GM21360 (cell line): ENCODE measurements at regions not wholly inside any gene's neighbourhood (a gene's known extent, or its start where the extent isn't known, plus 50 kb on each side); places are given as distances from the start of the nearest gene placed in this dataset.
"Not testable (repeated sequence)": the region's sequence is repeated elsewhere in the genome, so short reads cannot be mapped to it uniquely, and the experiment has no call there.

Experiments used
- ATAC-seq: cut with Tn5 transposase; IDR thresholded peaks from one replicate; pipeline ENCODE4 v1.9.1; 2021; ENCODE audit warnings: mild to moderate bottlenecking, moderate library complexity; ENCODE audit not compliant: unreplicated experiment

GRCh38 chr4:4030509-4030908 is 196.2 kb downstream of the OTOP1 start:
- ATAC-seq = not testable (repeated sequence)

GRCh38 chr4:4031446-4032135 is 195.1 kb downstream of the OTOP1 start:
- ATAC-seq = not testable (repeated sequence)

DNA sequence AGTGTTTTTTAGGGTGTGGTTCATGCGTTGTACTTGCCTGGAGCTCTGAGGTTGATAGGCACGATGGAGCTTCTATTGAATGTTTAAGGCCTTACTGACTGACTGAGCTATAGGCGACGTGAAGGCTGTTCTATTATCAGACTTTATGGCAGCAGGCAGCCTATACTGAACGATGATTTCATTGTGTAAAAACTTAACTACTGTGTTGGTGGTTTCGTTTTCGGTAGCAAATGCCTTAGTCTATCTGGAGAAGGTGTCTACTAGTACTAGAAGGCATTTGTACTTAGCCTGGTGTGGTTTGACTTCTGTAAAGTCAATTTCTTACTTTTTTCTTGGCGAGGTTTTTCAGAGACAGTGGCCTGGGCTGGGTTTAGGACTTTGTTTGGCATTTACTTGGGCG is 194.4 kb downstream of the OTOP1 start:
- not testable (repeated sequence) for ATAC-seq

DNA sequence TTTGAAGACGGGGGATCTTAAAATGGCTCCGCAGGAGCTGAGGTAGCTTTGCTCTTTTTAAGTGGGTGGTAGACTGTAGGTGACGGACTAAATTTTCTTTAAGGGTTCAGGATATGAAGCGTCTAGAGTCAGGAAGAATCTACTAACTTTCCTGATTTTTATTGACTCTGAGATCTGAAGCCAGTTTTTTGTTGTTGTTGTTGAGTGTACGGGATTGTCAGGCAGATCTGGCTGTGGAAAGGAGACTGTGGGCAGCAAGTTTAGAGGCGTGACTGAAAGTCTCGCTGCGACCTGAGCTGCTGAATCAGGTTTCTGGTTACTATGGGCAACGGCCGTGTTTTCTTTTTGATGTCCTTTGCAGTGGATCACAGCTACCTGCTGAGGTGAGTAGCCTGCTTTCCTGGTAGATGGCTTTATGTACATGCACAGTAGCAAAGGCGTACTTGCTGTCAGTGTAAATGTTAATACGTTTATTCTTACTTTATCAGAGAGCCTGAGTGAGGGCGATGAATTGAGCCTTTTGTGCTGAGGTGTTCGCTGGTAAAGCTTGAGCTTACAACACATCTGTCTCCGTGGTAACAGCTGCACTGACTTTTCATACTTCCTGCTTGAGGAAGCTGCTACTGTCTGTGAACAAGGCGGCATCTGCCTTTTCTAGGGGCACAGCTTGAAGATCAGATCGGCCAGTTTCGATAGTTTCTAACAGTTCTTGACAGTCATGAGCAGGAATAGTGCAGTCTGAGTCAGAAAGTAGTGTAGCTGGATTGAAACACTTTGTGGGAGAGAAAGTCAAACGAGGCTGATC is 193.7 kb downstream of the OTOP1 start:
- ATAC-seq = not testable (repeated sequence)

GRCh38 chr4:4037399-4038138 is 189.2 kb downstream of the OTOP1 start:
- ATAC-seq = not testable (repeated sequence)

- ATAC-seq = not testable (repeated sequence)
Observed at GRCh38 chr4:4045823-4046222, 180.9 kb downstream of the OTOP1 start.

GRCh38 chr4:4046686-4047085 is 180.0 kb downstream of the OTOP1 start:
- not testable (repeated sequence) for ATAC-seq

GRCh38 chr4:4047202-4047601 is 179.5 kb downstream of the OTOP1 start:
- not testable (repeated sequence) for ATAC-seq

DNA sequence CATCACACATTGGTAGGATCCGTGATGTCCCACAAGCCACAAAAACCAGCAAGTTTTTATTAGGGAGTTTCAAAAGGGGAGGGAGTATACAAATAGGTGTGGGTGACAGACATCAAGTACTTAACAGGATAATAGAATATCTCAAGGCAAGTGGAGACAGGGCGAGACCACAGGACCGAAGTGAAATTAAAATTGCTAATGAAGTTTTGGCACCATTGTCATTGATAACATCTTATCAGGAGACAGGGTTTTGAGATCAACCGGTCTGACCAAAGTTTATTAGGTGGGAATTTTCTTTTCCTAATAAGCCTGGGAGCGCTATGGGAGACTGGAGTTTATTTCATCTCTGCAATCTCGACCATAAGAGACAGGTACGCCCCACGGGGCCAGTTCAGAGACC is 178.5 kb downstream of the OTOP1 start:
- not testable (repeated sequence) for ATAC-seq

- ATAC-seq = not testable (repeated sequence)
Observed at GRCh38 chr4:4050781-4051180, 175.9 kb downstream of the OTOP1 start.

- ATAC-seq = not testable (repeated sequence)
Observed at GRCh38 chr4:4052933-4053332, 173.8 kb downstream of the OTOP1 start.

DNA sequence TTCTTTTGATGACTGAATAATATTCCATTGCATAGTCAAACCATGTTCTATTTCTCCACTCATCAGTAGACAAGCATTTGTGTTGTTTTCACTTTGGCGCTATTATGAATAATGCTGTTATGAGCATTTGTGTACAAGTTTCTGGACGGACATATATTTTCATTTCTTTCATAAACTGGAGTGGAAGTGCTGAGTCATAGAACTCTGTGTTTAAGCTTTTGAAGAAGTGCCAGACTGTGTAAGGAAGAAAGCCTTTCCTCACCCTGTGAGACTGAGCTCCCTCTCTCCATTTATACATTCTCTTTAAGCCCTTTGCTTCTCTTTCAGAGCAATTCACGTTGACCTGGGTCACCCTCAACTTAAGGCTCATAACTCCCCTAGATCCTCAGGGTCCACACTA is 169.5 kb downstream of the OTOP1 start:
- ATAC-seq = not testable (repeated sequence)

GRCh38 chr4:4084171-4084570 is 142.6 kb downstream of the OTOP1 start:
- ATAC-seq = not testable (repeated sequence)

GRCh38 chr4:4089716-4090419 is 136.9 kb downstream of the OTOP1 start:
- not testable (repeated sequence) for ATAC-seq

GRCh38 chr4:4090720-4091119 is 136.0 kb downstream of the OTOP1 start:
- not testable (repeated sequence) for ATAC-seq

DNA sequence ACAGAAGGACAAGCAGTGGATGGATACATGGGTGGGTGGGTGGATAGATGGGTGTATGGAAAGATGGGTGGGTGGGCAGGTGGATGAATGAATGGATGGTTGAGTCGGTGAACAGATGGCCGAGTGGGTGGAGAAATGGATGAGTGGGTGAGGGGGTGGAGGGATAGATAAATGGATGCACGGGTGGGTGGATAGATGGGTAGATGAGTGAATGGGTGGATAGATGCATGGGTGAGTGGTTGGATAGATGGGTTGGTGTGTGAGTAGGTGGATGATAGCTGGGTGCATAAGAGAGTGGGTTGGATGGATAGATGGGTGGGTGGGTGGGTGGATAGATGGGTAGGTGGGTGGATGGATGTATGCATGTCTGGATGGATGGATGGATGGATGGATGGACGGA is 134.6 kb downstream of the OTOP1 start:
- ATAC-seq = not testable (repeated sequence)

- not testable (repeated sequence) for ATAC-seq
Observed at GRCh38 chr4:4099610-4100009, 127.1 kb downstream of the OTOP1 start.

DNA sequence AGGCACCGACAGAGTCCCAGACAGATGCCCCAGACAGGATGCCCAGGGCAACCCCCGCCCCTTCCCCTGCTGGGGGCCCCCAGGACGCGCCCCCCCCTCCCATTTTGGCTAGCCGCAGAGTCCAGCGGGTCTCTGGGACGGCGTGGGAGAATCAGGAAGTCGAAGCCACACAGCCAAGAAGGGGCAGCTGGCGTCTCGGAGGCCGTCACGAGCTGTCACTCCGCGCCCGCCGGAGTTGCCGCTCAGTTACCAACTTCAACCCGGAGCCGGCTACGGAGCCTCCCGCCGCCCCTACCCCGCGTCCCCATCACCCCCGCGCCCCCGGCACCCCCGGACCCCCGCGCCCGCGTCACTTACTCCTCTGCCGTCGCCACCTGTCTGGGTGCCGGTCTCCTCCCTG is 119.8 kb downstream of the OTOP1 start:
- not testable (repeated sequence) for ATAC-seq

- not testable (repeated sequence) for ATAC-seq
Observed at GRCh38 chr4:4107411-4108107, 119.2 kb downstream of the OTOP1 start.

- not testable (repeated sequence) for ATAC-seq
Observed at GRCh38 chr4:4115381-4115780, 111.3 kb downstream of the OTOP1 start.
